Skin of body (tissue), 1 donor: ENCODE measurements at regions not wholly inside any gene's neighbourhood (a gene's known extent, or its start where the extent isn't known, plus 50 kb on each side); places are given as distances from the start of the nearest gene placed in this dataset.
"Not testable (repeated sequence)": the region's sequence is repeated elsewhere in the genome, so short reads cannot be mapped to it uniquely, and the experiment has no call there.

ENCODE experiments used
- DNase-seq: peaks from one replicate; lab custom pipeline; 2025; lab: John Stamatoyannopoulos, UW

- no peak for DNase-seq
Measured at GRCh38 chr3:170657312-170657711, 71.4 kb upstream of the SLC7A14 start.

- no peak for DNase-seq
Measured at GRCh38 chr3:170656284-170656683, 70.4 kb upstream of the SLC7A14 start.

- no peak for DNase-seq
Measured at GRCh38 chr3:170653801-170654200, 67.9 kb upstream of the SLC7A14 start.

GRCh38 chr3:170651260-170651845 is 65.5 kb upstream of the SLC7A14 start:
- no peak for DNase-seq

- not testable (repeated sequence) for DNase-seq
Measured at GRCh38 chr3:170650557-170650956, 64.7 kb upstream of the SLC7A14 start.

- no peak for DNase-seq
Measured at GRCh38 chr3:170644711-170645110, 58.8 kb upstream of the SLC7A14 start.

- DNase-seq, result no peak
Measured at GRCh38 chr3:170643831-170644230, 58.0 kb upstream of the SLC7A14 start.

GRCh38 chr3:170642882-170643601 is 57.2 kb upstream of the SLC7A14 start:
- DNase-seq, result no peak

- no peak for DNase-seq
Measured at GRCh38 chr3:170641510-170642236, 55.8 kb upstream of the SLC7A14 start.

- no peak for DNase-seq
Measured at GRCh38 chr3:170640737-170641171, 54.9 kb upstream of the SLC7A14 start.

GRCh38 chr3:170638988-170639387 is 53.1 kb upstream of the SLC7A14 start:
- DNase-seq, result no peak

- DNase-seq, result no peak
Measured at GRCh38 chr3:170637306-170637705, 51.4 kb upstream of the SLC7A14 start.

GRCh38 chr3:170636400-170636973 is 50.6 kb upstream of the SLC7A14 start:
- peak; percentile 85 for DNase-seq
